ENCODE measurements at regions not wholly inside any gene's neighbourhood (a gene's known extent, or its start where the extent isn't known, plus 50 kb on each side); places are given as distances from the start of the nearest gene placed in this dataset.

DNA sequence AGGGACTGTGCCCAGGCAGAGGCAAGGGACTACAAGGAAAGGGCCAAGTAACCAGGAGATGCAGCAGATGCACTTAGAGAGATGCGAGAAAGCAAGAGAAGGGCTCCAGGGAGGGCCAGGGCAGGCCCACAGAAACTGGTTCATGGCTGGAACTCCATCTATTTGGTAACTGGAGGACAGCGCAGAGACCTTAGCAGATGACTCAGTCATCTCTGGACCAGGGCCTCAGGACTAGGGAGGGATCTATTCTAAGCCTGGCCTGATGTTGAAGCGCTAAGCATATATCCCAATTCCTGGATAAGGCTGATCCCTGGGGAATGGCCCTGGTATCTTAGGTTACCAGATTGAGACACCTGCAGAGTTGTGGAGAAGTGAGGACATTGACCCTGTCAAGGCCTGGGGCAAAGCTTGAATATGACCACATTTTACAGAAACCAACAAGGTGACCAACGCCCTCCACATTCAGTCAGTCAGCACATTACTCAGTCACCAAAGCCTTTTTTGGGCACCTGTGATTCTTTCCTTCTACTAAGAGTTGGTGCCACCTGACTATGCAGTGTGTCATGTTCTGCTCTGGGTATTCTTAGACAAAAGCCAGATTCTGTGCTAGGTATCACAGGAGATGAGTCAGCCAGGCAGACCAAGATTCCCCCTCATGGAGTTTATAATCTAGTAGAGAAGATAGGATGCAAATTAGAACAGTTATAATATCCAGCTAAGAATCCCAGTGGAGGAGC is 68.4 kb upstream of the SLCO3A1 start:
- peaks cover 25% of the 10 kb centered on the region for H3K4me1 Mint-ChIP-seq (ENCODE audit: low read depth)
- H3K27me3 Mint-ChIP-seq = peaks cover 21% of the 10 kb centered on the region
- intact Hi-C loops (cut with micrococcal nuclease) = no loop called here
- H3K9me3 Mint-ChIP-seq = no peaks in the 10 kb centered on the region
- no peaks in the 10 kb centered on the region for H3K36me3 Mint-ChIP-seq (ENCODE audit: low read depth)
- H3K27ac Mint-ChIP-seq = no peak overlapping the region
- no peak overlapping the region for H3K4me3 Mint-ChIP-seq

DNA sequence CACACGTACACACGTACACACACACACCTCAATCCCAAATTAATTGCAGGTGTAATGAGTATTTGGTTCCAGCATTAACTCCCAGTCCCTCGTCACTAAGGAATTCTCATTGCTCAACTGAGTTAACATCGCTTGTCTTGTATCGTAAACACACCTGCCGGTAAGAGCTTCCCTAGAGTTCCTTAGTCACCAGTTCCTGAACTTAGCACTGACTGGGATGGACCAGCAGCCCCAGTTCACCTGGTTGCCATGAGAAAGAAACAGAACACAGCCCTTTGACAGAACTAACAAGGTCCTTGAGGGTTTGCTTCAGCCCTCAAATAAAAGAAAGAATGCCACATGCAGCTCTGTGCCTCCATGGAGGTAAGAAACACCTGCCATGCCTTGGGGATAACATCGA is 66.3 kb upstream of the SLCO3A1 start:
- H3K27ac Mint-ChIP-seq = no peak overlapping the region
- intact Hi-C loops (cut with micrococcal nuclease) = no loop called here
- H3K27me3 Mint-ChIP-seq = peaks cover 18% of the 10 kb centered on the region
- H3K4me3 Mint-ChIP-seq = no peak overlapping the region
- no peaks in the 10 kb centered on the region for H3K9me3 Mint-ChIP-seq
- no peaks in the 10 kb centered on the region for H3K36me3 Mint-ChIP-seq (ENCODE audit: low read depth)
- H3K4me1 Mint-ChIP-seq (ENCODE audit: low read depth) = peaks cover 6% of the 10 kb centered on the region

GRCh38 chr15:91789136-91789535 is 64.4 kb upstream of the SLCO3A1 start:
- peaks cover 13% of the 10 kb centered on the region for H3K27me3 Mint-ChIP-seq
- no peak overlapping the region for H3K4me3 Mint-ChIP-seq
- no peaks in the 10 kb centered on the region for H3K4me1 Mint-ChIP-seq (ENCODE audit: low read depth)
- H3K27ac Mint-ChIP-seq = no peak overlapping the region
- intact Hi-C loops (cut with micrococcal nuclease) = no loop called here
- H3K36me3 Mint-ChIP-seq (ENCODE audit: low read depth) = no peaks in the 10 kb centered on the region
- H3K9me3 Mint-ChIP-seq = no peaks in the 10 kb centered on the region

GRCh38 chr15:91790836-91791235 is 62.7 kb upstream of the SLCO3A1 start:
- Mint-ChIP-seq H3K27ac (no peak overlapping the region), H3K36me3 (ENCODE audit: low read depth) (no peaks in the 10 kb centered on the region)

DNA sequence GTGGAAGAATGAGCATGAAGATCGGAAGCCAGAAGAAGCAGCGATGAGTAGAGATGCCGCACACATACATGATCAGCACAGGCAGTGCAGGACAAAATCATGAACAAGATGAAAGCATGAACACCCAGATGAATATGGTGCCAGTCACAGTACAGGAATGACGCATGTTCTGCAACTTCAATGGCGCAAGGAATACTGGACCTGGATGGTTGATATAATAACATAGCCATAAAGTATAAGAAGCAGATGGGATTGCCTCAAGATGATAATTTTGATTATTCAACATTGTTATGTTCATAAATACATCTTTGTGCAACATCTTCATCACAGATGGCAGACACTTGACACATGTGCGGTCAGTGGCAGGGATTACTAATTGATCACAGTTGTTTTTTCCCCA is 59.7 kb upstream of the SLCO3A1 start:
- no peaks in the 10 kb centered on the region for H3K36me3 Mint-ChIP-seq (ENCODE audit: low read depth)
- no peaks in the 10 kb centered on the region for H3K4me1 Mint-ChIP-seq (ENCODE audit: low read depth)
- H3K4me3 Mint-ChIP-seq = no peak overlapping the region
- no peaks in the 10 kb centered on the region for H3K9me3 Mint-ChIP-seq
- intact Hi-C loops (cut with micrococcal nuclease) = loop anchor here (10.0 kb wide), 1 partner anchor 59 kb away; no protein-coding TSS in a partner anchor
- no peak overlapping the region for H3K27ac Mint-ChIP-seq
- H3K27me3 Mint-ChIP-seq = no peaks in the 10 kb centered on the region

More at GRCh38 chr15:91790836-91791235, 62.7 kb upstream of the SLCO3A1 start:
- Mint-ChIP-seq H3K9me3 (no peaks in the 10 kb centered on the region), H3K4me1 (ENCODE audit: low read depth) (no peaks in the 10 kb centered on the region), H3K4me3 (no peak overlapping the region), H3K27me3 (peaks cover 1% of the 10 kb centered on the region)
- intact Hi-C loops (cut with micrococcal nuclease) = loop anchor here (10.0 kb wide), 1 partner anchor 56 kb away; no protein-coding TSS in a partner anchor

DNA sequence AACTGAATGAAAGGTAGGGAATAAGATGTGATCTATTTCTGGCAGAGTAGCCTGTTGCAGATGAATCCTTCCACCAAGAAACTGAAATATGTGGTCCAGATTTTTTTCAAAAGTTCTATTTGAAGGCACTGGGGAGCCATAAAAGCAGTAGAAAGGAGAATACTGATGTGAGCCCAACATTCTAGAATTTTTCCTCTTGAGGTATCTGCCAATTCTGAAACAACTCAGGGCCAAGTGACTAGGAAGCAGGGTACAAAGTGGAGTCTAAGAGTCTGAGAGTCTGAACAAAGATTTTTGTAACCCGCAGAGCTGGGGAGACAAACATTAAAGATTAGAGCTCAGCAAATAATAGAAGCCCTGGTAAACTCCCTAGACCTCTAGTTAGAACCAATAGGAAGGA is 58.3 kb upstream of the SLCO3A1 start:
- intact Hi-C loops (cut with micrococcal nuclease) = loop anchor here (10.0 kb wide), 1 partner anchor 60 kb away; no protein-coding TSS in a partner anchor
- Mint-ChIP-seq H3K9me3 (no peaks in the 10 kb centered on the region), H3K27me3 (no peaks in the 10 kb centered on the region)

GRCh38 chr15:91801836-91802534 is 51.5 kb upstream of the SLCO3A1 start:
- intact Hi-C loops (cut with micrococcal nuclease) = no loop called here
- Mint-ChIP-seq H3K4me1 (ENCODE audit: low read depth) (no peaks in the 10 kb centered on the region), H3K9me3 (peaks cover 9% of the 10 kb centered on the region), H3K27me3 (peaks cover 10% of the 10 kb centered on the region), H3K27ac (no peak overlapping the region), H3K36me3 (ENCODE audit: low read depth) (no peaks in the 10 kb centered on the region), H3K4me3 (no peak overlapping the region)

More for the DNA sequence above, 58.3 kb upstream of the SLCO3A1 start:
- no peaks in the 10 kb centered on the region for H3K36me3 Mint-ChIP-seq (ENCODE audit: low read depth)
- no peak overlapping the region for H3K27ac Mint-ChIP-seq
- H3K4me3 Mint-ChIP-seq = no peak overlapping the region
- H3K4me1 Mint-ChIP-seq (ENCODE audit: low read depth) = no peaks in the 10 kb centered on the region

GRCh38 chr15:91803260-91803659 is 50.2 kb upstream of the SLCO3A1 start:
- Mint-ChIP-seq H3K36me3 (ENCODE audit: low read depth) (no peaks in the 10 kb centered on the region), H3K27ac (no peak overlapping the region), H3K27me3 (peaks cover 11% of the 10 kb centered on the region), H3K4me1 (ENCODE audit: low read depth) (no peaks in the 10 kb centered on the region), H3K4me3 (no peak overlapping the region), H3K9me3 (peaks cover 9% of the 10 kb centered on the region)
- intact Hi-C loops (cut with micrococcal nuclease) = no loop called here

Measured in dendritic cell treated with granulocyte-macrophage colony-stimulating factor and Interleukin-4, amounts not matched to agents 40 ng/mL and 50 ng/mL, for 4 days (primary cell).